CD14-positive monocyte (primary cell): ENCODE measurements at regions not wholly inside any gene's neighbourhood (a gene's known extent, or its start where the extent isn't known, plus 50 kb on each side); places are given as distances from the start of the nearest gene placed in this dataset.

Experiments
- DNase-seq, 3 donors: peaks; one replicate each; pipeline ENCODE4 v3.0.0-alpha.2; 2011 to 2022
- H2AFZ ChIP-seq: 2 replicates; pipeline ENCODE4 v1.6.0; 2012; ENCODE audit warnings: mild to moderate bottlenecking, low read depth, low read length, inconsistent platforms; ENCODE audit not compliant: insufficient read depth, poor library complexity, severe bottlenecking
- H3K27ac ChIP-seq, 2 donors: 1 replicate in 1 of 2; 2 replicates in 1 of 2; pipeline ENCODE4 v1.5.1; 2012 to 2013; ENCODE audit warnings: low read length in 2 of 2, control low read depth in 1 of 2, inconsistent platforms in 1 of 2, low read depth in 1 of 2, mild to moderate bottlenecking in 1 of 2
- H3K27me3 ChIP-seq, 2 donors: one replicate each; pipeline versions ENCODE4 v1.6.0 to v1.6.1; 2011 to 2013; ENCODE audit warnings: low read length in 2 of 2; ENCODE audit not compliant: control insufficient read depth in 2 of 2, insufficient read depth in 2 of 2
- H3K36me3 ChIP-seq, 2 donors: replicated peaks in 1 of 2; 1 replicate in 1 of 2; 2 replicates in 1 of 2; pipeline versions ENCODE4 v1.5.1 to v1.6.1; 2012 to 2013; ENCODE audit warnings: low read length in 2 of 2, control low read depth in 1 of 2, inconsistent platforms in 1 of 2, mild to moderate bottlenecking in 1 of 2; ENCODE audit not compliant: insufficient read depth in 2 of 2, control insufficient read depth in 1 of 2
- H3K4me1 ChIP-seq, 2 donors: 1 replicate in 1 of 2; 2 replicates in 1 of 2; pipeline versions ENCODE4 v1.5.1 to v1.6.1; 2012 to 2013; ENCODE audit warnings: low read length in 2 of 2, control low read depth in 1 of 2, inconsistent platforms in 1 of 2, mild to moderate bottlenecking in 1 of 2, moderate library complexity in 1 of 2; ENCODE audit not compliant: insufficient read depth in 2 of 2, control insufficient read depth in 1 of 2
- H3K4me2 ChIP-seq: replicated peaks from 2 replicates; pipeline ENCODE3; 2012; ENCODE audit warnings: low read length, moderate library complexity, mild to moderate bottlenecking; ENCODE audit not compliant: poor library complexity, severe bottlenecking; ENCODE audit errors: extremely low read depth
- H3K4me3 ChIP-seq, 3 experiments: fragments of 200-600 bp in 1 of 3; sonication (generic) in 1 of 3; replicated peaks in 1 of 3; 1 replicate in 2 of 3; 2 replicates in 1 of 3; pipeline ENCODE4 v1.5.1; 2011 to 2013; ENCODE audit warnings: low read length in 3 of 3, mild to moderate bottlenecking in 3 of 3, control low read depth in 2 of 3, low read depth in 2 of 3, inconsistent platforms in 1 of 3, moderate library complexity in 1 of 3
- H3K79me2 ChIP-seq: 2 replicates; pipeline ENCODE4 v1.6.0; 2012; ENCODE audit warnings: mild to moderate bottlenecking, control low read depth, inconsistent platforms, low read length, moderate library complexity; ENCODE audit not compliant: insufficient read depth
- H3K9ac ChIP-seq: 2 replicates; pipeline ENCODE4 v1.6.0; 2017; ENCODE audit warnings: low read length, mild to moderate bottlenecking; ENCODE audit not compliant: insufficient read depth, poor library complexity, severe bottlenecking
- H3K9me3 ChIP-seq, 2 donors: replicated peaks in 1 of 2; 1 replicate in 1 of 2; 2 replicates in 1 of 2; pipeline versions ENCODE4 v1.5.1 to v1.6.1; 2012 to 2013; ENCODE audit warnings: low read length in 2 of 2, control low read depth in 1 of 2; ENCODE audit not compliant: control insufficient read depth in 1 of 2, insufficient read depth in 1 of 2
- H4K20me1 ChIP-seq: 2 replicates; pipeline ENCODE4 v1.6.0; 2012; ENCODE audit warnings: mild to moderate bottlenecking, low read length, control low read depth, moderate library complexity; ENCODE audit not compliant: insufficient read depth
- H3K27ac Mint-ChIP-seq, 7 donors: one replicate each; pipeline ENCODE4 v1.8.0; 2020; ENCODE audit warnings: mild to moderate bottlenecking in 7 of 7, mixed read lengths in 7 of 7, moderate library complexity in 6 of 7, inconsistent platforms in 2 of 7
- H3K27me3 Mint-ChIP-seq, 3 donors: one replicate each; pipeline ENCODE4 v1.8.0; 2021 to 2022; ENCODE audit warnings: low read depth in 3 of 3, mild to moderate bottlenecking in 3 of 3, mixed read lengths in 3 of 3, moderate library complexity in 3 of 3, inconsistent platforms in 1 of 3
- H3K36me3 Mint-ChIP-seq, 2 donors: one replicate each; pipeline ENCODE4 v1.8.0; 2020; ENCODE audit warnings: mixed read lengths in 2 of 2, inconsistent platforms in 1 of 2, mild to moderate bottlenecking in 1 of 2
- H3K4me1 Mint-ChIP-seq: one replicate; pipeline ENCODE4 v1.8.0; 2020; ENCODE audit warnings: mild to moderate bottlenecking, mixed read lengths
- H3K4me3 Mint-ChIP-seq, 2 donors: one replicate each; pipeline ENCODE4 v1.8.0; 2020; ENCODE audit warnings: mild to moderate bottlenecking in 2 of 2, mixed read lengths in 2 of 2, moderate library complexity in 1 of 2
- H3K9me3 Mint-ChIP-seq, 7 donors: one replicate each; pipeline ENCODE4 v1.8.0; 2020 to 2022; ENCODE audit warnings: mixed read lengths in 7 of 7, mild to moderate bottlenecking in 6 of 7, moderate library complexity in 6 of 7, inconsistent platforms in 2 of 7
- CTCF ChIP-seq: fragments of 200-600 bp; IDR thresholded peaks from one replicate; pipeline ENCODE4 v1.8.0; 2022; ENCODE audit warnings: antibody characterized with exemption, mild to moderate bottlenecking
- WGBS: methylation state at CpG from one replicate; pipeline ENCODE4 v1.1.5; 2013; ENCODE audit warnings: missing lambda C conversion rate; ENCODE audit not compliant: insufficient coverage; 5-methylcytosine and 5-hydroxymethylcytosine counted together
- intact Hi-C, 2 donors: fragments of 100-400 bp; cut with micrococcal nuclease; formaldehyde crosslinking; loops; one replicate each; pipeline versions ENCODE4 v1.15.0 to v1.15.1; 2023

GRCh38 chr2:150963336-150963735 lies 298.3 kb downstream of the RBM43 start:
- no peaks in the 10 kb centered on the region for H3K79me2 ChIP-seq
- no peak overlapping the region for H3K27ac ChIP-seq
- no peak overlapping the region for H3K9ac ChIP-seq
- H3K4me1 ChIP-seq, result no peaks in the 10 kb centered on the region
- TF ChIP-seq CTCF, result no peak
- peaks cover 5 to 14% (median 8%) of the 10 kb centered on the region in 7 donors for H3K9me3 Mint-ChIP-seq
- no peak overlapping the region for H3K4me2 ChIP-seq
- H3K36me3 ChIP-seq, result no peaks in the 10 kb centered on the region
- 68% methylated on average over 5 of the region's 5 CpGs for WGBS
- H3K9me3 ChIP-seq, result peaks cover 10 to 14% of the 10 kb centered on the region in 2 donors
- H3K4me3 ChIP-seq, result no peak overlapping the region
- H3K4me3 Mint-ChIP-seq, result no peak overlapping the region
- H2AFZ ChIP-seq, result no peak overlapping the region
- no peaks in the 10 kb centered on the region for H4K20me1 ChIP-seq
- DNase-seq, result no peak
- H3K36me3 Mint-ChIP-seq, result no peaks in the 10 kb centered on the region
- intact Hi-C loops, result no loop called here
- H3K27ac Mint-ChIP-seq, result no peak overlapping the region
- H3K27me3 ChIP-seq, result no peaks in the 10 kb centered on the region
- no peaks in the 10 kb centered on the region for H3K4me1 Mint-ChIP-seq
- H3K27me3 Mint-ChIP-seq, result peaks cover 0 to 3% (median 2%) of the 10 kb centered on the region in 3 donors

GRCh38 chr2:150955231-150955630 lies 306.4 kb downstream of the RBM43 start:
- Mint-ChIP-seq H3K4me1 (no peaks in the 10 kb centered on the region), H3K9me3 (peaks cover 8 to 21% (median 11%) of the 10 kb centered on the region in 7 donors), H3K4me3 (no peak overlapping the region), H3K27me3 (peaks cover 0 to 2% (median 1%) of the 10 kb centered on the region in 3 donors), H3K36me3 (no peaks in the 10 kb centered on the region), H3K27ac (no peak overlapping the region)
- Histone ChIP-seq H3K79me2 (no peaks in the 10 kb centered on the region), H3K27ac (no peak overlapping the region), H3K4me3 (no peak overlapping the region), H3K36me3 (no peaks in the 10 kb centered on the region), H2AFZ (no peak overlapping the region), H3K27me3 (no peaks in the 10 kb centered on the region), H4K20me1 (no peaks in the 10 kb centered on the region), H3K4me2 (no peak overlapping the region), H3K9ac (no peak overlapping the region), H3K9me3 (peaks cover 6 to 17% of the 10 kb centered on the region in 2 donors), H3K4me1 (no peaks in the 10 kb centered on the region)
- DNase-seq, result no peak
- TF ChIP-seq CTCF, result no peak
- 95% methylated on average over 10 of the region's 10 CpGs for WGBS
- intact Hi-C loops, result no loop called here
